ENCODE measurements at regions not wholly inside any gene's neighbourhood (a gene's known extent, or its start where the extent isn't known, plus 50 kb on each side); places are given as distances from the start of the nearest gene placed in this dataset.

DNA sequence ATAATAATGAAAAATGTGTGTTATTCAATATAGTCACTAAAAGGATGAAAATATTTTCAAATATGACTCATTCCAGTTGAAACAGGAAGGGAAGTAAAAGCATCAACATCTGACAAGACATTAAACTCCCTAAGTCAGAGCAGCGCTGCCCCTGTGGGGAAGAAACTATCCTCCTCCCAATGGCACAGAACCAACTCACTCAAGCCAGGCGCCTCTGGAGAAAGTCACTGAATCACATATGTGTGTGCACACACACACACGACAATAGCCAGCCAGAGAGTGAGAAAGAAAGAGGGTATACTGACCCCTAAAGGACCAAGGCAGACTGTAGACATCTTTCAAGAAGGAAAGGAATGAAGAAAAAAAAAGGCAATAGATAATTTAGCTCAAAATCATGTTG is 126.9 kb downstream of the SETD4 start:
- ATAC-seq (peak; percentile 80 to 87), DNase-seq (peak; percentile 67 to 84 (median 71))
- intact Hi-C loops (cut with DNase I) = loop anchor here in 1 of 4 donors (5.0 kb wide), 1 partner anchor 471 kb away; no protein-coding TSS in a partner anchor
- H3K4me3 ChIP-seq (ENCODE audit: low read length) = no peak overlapping the region
- no peaks in the 10 kb centered on the region for H3K27me3 ChIP-seq (ENCODE audit: control insufficient read depth, insufficient read depth)
- WGBS = 5% methylated on average over 3 of the region's 3 CpGs
- H3K9me3 ChIP-seq (ENCODE audit: control insufficient read depth, low read length) = no peaks in the 10 kb centered on the region
- H3K27ac ChIP-seq (ENCODE audit: low read length) = no peak overlapping the region
- H3K4me1 ChIP-seq (ENCODE audit: control insufficient read depth, insufficient read depth, low read length) = peaks cover 2% of the 10 kb centered on the region

DNA sequence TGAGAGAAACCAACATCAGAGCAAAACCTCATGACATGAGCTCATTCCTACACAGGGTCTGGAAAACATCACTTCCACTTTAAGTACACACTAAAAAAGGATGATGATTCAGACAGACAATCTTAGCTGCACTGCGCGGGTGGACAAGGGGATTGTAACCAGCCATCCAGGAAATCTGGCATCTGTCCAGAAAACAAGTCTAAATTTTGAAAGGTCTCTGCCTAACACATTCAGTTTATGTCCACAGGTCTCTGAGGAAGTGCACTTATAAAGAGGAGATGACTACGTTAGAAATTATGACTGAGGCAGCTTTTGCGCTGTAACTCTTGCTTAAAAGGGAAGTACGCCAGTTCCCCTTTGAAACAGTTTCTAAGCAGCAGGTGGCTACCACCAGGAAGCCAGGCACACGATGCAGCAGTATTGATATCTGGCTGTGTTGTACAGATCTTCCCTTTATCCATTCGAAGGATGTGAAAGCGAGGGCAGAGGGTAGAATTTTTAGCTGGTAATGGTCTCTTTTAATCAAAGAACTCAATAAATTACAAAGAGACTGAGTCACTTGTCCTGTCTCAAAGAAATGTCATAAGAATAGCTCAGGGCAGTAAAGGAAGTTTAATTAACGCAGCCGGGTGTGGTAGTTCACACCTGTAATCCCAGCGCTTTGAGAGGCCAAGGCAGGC is 128.0 kb downstream of the SETD4 start:
- H3K4me3 ChIP-seq (ENCODE audit: low read length) = no peak overlapping the region
- H3K9me3 ChIP-seq (ENCODE audit: control insufficient read depth, low read length) = no peaks in the 10 kb centered on the region
- peak; percentile 50 to 58 (median 58) for DNase-seq
- peak; percentile 74 to 89 for ATAC-seq
- WGBS = 22% methylated on average over 11 of the region's 11 CpGs
- peak overlapping the region; percentile 90 for H3K27ac ChIP-seq (ENCODE audit: low read length)
- intact Hi-C loops (cut with DNase I) = loop anchor here in 1 of 4 donors (5.0 kb wide), 1 partner anchor 470 kb away; no protein-coding TSS in a partner anchor
- no peaks in the 10 kb centered on the region for H3K27me3 ChIP-seq (ENCODE audit: control insufficient read depth, insufficient read depth)
- peaks cover 2% of the 10 kb centered on the region for H3K4me1 ChIP-seq (ENCODE audit: control insufficient read depth, insufficient read depth, low read length)

DNA sequence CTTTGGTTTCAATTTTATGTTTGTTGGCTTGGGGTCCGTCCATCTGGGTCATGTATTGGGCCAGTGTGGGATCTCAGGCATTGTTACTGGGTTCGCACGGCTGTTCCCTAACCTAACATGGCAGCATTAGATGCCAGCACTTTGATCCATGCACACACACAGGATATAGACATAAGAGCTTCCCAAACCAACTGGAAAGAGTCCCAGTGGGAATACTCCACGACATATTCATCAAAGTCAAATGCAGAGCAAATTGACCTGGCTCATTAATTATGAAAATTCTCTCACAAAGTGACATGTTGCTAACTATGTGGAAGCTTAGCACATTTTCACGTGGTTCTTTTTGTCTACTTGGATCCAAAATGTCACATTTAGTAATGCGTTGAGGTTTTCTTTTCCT is 130.4 kb downstream of the SETD4 start:
- Histone ChIP-seq H3K9me3 (ENCODE audit: control insufficient read depth, low read length) (no peaks in the 10 kb centered on the region), H3K27ac (ENCODE audit: low read length) (no peak overlapping the region), H3K27me3 (ENCODE audit: control insufficient read depth, insufficient read depth) (no peaks in the 10 kb centered on the region), H3K4me3 (ENCODE audit: low read length) (no peak overlapping the region), H3K4me1 (ENCODE audit: control insufficient read depth, insufficient read depth, low read length) (peaks cover 2% of the 10 kb centered on the region)
- DNase-seq (no peak), ATAC-seq (no peak)
- intact Hi-C loops (cut with DNase I) = loop anchor here in 1 of 4 donors (5.0 kb wide), 1 partner anchor 468 kb away; no protein-coding TSS in a partner anchor
- 87% methylated on average over 6 of the region's 6 CpGs for WGBS

DNA sequence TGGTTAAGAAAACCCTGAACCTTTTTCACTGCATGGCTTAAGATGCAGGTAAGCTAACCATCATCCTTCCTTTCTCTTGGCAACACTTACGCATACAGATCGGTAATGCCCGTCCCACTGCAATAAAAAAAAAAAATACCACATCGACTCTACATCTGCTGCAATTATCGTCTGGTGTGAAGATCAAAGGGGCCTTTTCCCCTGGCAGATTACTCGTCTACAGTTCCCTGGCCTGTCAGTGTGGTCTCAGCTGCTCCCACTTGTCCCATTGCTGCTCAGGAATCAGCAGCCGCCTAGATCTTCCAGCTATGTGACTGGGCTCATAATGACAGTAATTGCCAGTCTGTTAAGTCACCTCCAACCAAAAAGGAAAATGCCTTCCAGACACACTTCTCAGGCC is 133.1 kb downstream of the SETD4 start:
- no peaks in the 10 kb centered on the region for H3K27me3 ChIP-seq (ENCODE audit: control insufficient read depth, insufficient read depth)
- intact Hi-C loops (cut with DNase I) = no loop called here
- H3K9me3 ChIP-seq (ENCODE audit: control insufficient read depth, low read length) = no peaks in the 10 kb centered on the region
- H3K4me1 ChIP-seq (ENCODE audit: control insufficient read depth, insufficient read depth, low read length) = no peaks in the 10 kb centered on the region
- H3K4me3 ChIP-seq (ENCODE audit: low read length) = no peak overlapping the region
- no peak for DNase-seq
- H3K27ac ChIP-seq (ENCODE audit: low read length) = no peak overlapping the region
- WGBS = 64% methylated on average over 7 of the region's 7 CpGs
- ATAC-seq = no peak

DNA sequence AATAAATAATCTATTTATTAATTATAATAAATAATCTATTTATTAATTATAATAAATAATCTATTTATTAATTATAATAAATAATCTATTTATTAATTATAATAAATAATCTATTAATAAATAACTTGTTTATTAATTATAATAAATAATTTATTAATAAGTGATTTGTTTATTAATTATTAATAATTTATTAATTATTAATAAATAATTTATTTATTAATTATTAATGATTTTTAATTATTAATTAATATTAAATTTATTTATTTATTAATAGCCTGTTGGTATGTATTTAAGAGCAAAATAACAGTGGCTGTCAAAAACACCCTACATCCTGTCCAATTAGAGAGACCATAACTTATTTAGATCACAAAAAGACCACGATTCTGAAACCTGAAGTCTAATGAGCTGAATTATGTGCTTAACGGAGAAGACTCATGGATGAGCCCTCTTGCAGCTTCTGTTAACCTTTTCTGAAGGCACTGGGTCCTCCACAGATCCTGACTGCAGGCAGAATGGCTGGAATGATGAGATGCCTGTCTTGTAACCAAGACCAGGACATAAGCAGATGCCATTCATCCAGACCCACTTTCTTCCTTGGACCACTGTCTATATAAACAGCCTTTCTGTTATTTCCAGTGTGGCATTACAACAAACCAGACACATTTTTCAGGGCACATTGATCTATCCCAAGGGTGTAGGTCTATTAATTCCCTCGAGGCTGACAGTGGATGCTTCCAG is 134.2 kb downstream of the SETD4 start:
- Histone ChIP-seq H3K27me3 (ENCODE audit: control insufficient read depth, insufficient read depth) (no peaks in the 10 kb centered on the region), H3K4me1 (ENCODE audit: control insufficient read depth, insufficient read depth, low read length) (no peaks in the 10 kb centered on the region), H3K4me3 (ENCODE audit: low read length) (no peak overlapping the region), H3K9me3 (ENCODE audit: control insufficient read depth, low read length) (no peaks in the 10 kb centered on the region), H3K27ac (ENCODE audit: low read length) (no peak overlapping the region)
- intact Hi-C loops (cut with DNase I) = no loop called here
- no peak for ATAC-seq
- 86% methylated on average over 3 of the region's 3 CpGs for WGBS
- no peak for DNase-seq

DNA sequence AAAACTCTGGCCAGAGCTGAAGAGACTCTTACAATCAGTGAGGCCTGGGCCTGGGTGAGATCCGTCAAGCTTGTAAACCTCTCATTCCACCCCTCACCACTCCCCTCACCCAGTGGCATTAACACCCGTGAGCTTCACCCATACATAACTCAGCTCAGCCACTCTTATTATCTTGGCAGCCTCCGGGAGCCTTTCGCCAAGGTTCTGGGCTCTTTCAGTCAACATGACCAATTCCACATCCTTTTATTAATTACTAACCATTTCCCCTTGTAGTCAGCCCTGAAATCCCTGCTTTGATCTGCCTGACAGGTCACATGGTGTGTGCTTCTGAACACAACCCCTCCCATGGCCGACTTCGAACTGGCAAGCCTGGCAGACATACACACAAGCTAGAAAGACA is 134.8 kb downstream of the SETD4 start:
- H3K27ac ChIP-seq (ENCODE audit: low read length) = no peak overlapping the region
- H3K9me3 ChIP-seq (ENCODE audit: control insufficient read depth, low read length) = no peaks in the 10 kb centered on the region
- H3K4me1 ChIP-seq (ENCODE audit: control insufficient read depth, insufficient read depth, low read length) = no peaks in the 10 kb centered on the region
- no peaks in the 10 kb centered on the region for H3K27me3 ChIP-seq (ENCODE audit: control insufficient read depth, insufficient read depth)
- 53% methylated on average over 6 of the region's 6 CpGs for WGBS
- peak in 1 of 3 donors; percentile 55 for DNase-seq
- intact Hi-C loops (cut with DNase I) = no loop called here
- peak in 1 of 2 donors; percentile 65 for ATAC-seq
- no peak overlapping the region for H3K4me3 ChIP-seq (ENCODE audit: low read length)

DNA sequence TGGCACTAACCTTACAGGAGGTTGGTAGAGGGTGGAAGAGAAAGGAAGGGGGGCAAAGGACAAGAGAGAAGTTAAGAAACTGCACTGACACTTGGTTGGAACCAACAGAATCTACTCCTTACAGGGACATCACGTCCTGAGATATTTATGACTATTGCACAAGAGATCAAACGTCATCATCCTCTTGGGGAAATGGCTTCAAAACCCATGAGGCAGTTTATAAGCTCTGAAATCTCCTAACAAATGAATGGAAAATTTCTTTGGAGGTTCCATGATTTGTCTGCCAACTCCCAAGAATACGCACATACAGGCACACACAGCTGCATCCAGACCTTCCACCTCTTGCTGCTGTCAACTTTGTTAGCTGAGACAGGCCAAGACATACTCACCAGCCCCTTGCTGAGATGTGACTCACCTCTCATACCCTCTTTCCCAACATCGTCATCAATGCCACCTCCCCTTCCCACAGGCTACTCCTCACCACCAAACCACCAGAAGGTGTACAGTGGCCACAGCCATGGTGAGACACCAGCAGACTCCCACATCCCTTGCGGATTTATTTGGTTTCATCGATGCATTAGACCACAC is 135.5 kb downstream of the SETD4 start:
- intact Hi-C loops (cut with DNase I) = no loop called here

DNA sequence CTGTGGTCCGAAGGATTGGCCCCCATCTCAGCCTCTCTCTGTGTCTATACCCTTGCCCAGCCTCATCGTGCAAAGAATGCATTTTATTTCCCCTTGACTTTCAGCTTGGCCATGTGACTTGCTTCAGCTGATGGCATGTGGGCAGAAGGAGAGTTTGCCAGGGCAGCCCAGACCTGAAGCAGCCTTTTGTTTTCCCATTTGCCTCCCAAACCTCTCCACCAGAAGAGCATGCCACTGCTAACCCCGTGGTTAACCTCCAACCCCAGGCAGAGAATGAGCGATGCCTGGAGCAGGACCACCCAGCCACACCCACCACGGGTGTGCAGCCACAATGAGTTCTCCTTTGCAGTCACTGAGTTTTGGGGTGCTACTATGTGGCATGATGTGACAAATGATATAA is 136.4 kb downstream of the SETD4 start:
- intact Hi-C loops (cut with DNase I) = no loop called here
- Histone ChIP-seq H3K4me1 (ENCODE audit: control insufficient read depth, insufficient read depth, low read length) (no peaks in the 10 kb centered on the region), H3K9me3 (ENCODE audit: control insufficient read depth, low read length) (no peaks in the 10 kb centered on the region), H3K27me3 (ENCODE audit: control insufficient read depth, insufficient read depth) (no peaks in the 10 kb centered on the region), H3K27ac (ENCODE audit: low read length) (no peak overlapping the region), H3K4me3 (ENCODE audit: low read length) (no peak overlapping the region)
- 77% methylated on average over 5 of the region's 5 CpGs for WGBS
- no peak for DNase-seq
- no peak for ATAC-seq

More for the DNA sequence above, 135.5 kb downstream of the SETD4 start:
- H3K27me3 ChIP-seq (ENCODE audit: control insufficient read depth, insufficient read depth) = no peaks in the 10 kb centered on the region
- 75% methylated on average over 6 of the region's 6 CpGs for WGBS
- no peak overlapping the region for H3K4me3 ChIP-seq (ENCODE audit: low read length)
- DNase-seq (no peak), ATAC-seq (peak in 1 of 2 donors; percentile 57)
- H3K9me3 ChIP-seq (ENCODE audit: control insufficient read depth, low read length) = no peaks in the 10 kb centered on the region
- H3K27ac ChIP-seq (ENCODE audit: low read length) = no peak overlapping the region
- H3K4me1 ChIP-seq (ENCODE audit: control insufficient read depth, insufficient read depth, low read length) = no peaks in the 10 kb centered on the region

DNA sequence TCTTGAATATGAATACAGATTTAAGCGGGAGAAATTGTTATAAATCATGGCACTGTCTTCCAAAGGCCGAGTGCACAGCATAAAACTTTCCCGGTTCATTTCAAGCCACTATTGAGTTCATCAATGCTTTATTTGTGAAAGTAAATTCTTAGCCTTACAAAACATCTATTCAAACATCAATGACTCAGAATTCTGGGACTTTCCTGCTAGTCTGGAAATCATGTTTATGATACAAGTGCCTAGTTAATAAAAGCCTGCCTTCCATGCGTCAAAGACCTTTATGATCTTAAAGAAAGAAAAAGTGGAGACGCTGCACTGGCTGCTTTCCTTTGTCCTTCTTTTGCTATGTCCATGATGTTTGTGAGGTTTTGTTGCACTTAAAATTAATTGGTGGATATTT is 137.7 kb downstream of the SETD4 start:
- ATAC-seq = no peak
- Histone ChIP-seq H3K4me3 (ENCODE audit: low read length) (no peak overlapping the region), H3K27me3 (ENCODE audit: control insufficient read depth, insufficient read depth) (no peaks in the 10 kb centered on the region), H3K9me3 (ENCODE audit: control insufficient read depth, low read length) (no peaks in the 10 kb centered on the region), H3K27ac (ENCODE audit: low read length) (no peak overlapping the region), H3K4me1 (ENCODE audit: control insufficient read depth, insufficient read depth, low read length) (no peaks in the 10 kb centered on the region)
- intact Hi-C loops (cut with DNase I) = no loop called here
- 81% methylated on average over 5 of the region's 5 CpGs for WGBS
- no peak for DNase-seq

DNA sequence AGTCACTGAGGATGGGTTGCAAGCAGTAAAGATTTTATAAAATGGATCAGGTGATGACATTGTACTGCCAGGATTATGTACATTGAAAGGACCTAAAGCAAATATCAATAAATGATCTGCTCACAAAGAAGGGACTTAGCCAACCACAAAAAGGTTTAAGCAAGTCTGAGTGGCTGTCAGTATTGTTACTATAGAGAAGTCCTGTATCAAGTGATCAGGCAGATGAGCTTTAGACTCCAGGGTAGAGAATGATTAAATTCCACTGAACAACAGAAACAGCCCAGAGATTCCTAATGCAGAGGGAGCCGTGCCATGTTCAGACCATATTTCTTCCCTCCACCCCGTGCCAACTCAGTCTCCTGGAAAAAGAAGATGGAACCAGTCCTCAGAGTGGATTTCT is 138.9 kb downstream of the SETD4 start:
- intact Hi-C loops (cut with DNase I) = no loop called here
- ATAC-seq (no peak), DNase-seq (no peak)
- Histone ChIP-seq H3K4me1 (ENCODE audit: control insufficient read depth, insufficient read depth, low read length) (no peaks in the 10 kb centered on the region), H3K9me3 (ENCODE audit: control insufficient read depth, low read length) (no peaks in the 10 kb centered on the region), H3K27me3 (ENCODE audit: control insufficient read depth, insufficient read depth) (no peaks in the 10 kb centered on the region), H3K4me3 (ENCODE audit: low read length) (no peak overlapping the region), H3K27ac (ENCODE audit: low read length) (no peak overlapping the region)
- WGBS = 83% methylated on average over 2 of the region's 2 CpGs

DNA sequence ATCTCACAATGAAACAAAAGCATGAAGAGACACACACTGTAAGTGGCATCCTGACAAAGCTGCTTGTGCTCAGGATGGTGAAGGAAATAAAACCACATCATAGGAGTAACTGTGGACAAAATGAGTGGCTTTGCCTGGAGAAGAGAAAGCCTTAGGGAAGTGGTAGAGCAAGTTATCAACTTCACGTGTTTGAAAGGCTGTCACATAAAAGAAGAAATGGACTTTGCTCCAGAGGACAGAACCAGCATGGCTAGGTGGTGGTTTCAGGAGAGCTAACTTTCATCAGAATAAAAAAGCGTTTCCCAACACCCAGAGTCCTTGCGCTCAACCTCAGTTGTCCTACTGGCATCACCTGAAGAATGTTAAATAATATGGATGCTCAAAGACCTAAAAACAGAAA is 139.9 kb downstream of the SETD4 start:
- DNase-seq (no peak), ATAC-seq (no peak)
- Histone ChIP-seq H3K9me3 (ENCODE audit: control insufficient read depth, low read length) (no peaks in the 10 kb centered on the region), H3K4me3 (ENCODE audit: low read length) (no peak overlapping the region), H3K27ac (ENCODE audit: low read length) (no peak overlapping the region), H3K4me1 (ENCODE audit: control insufficient read depth, insufficient read depth, low read length) (no peaks in the 10 kb centered on the region), H3K27me3 (ENCODE audit: control insufficient read depth, insufficient read depth) (no peaks in the 10 kb centered on the region)
- WGBS = 83% methylated on average over 3 of the region's 3 CpGs
- intact Hi-C loops (cut with DNase I) = no loop called here
